IgD-negative memory B cell (primary cell): ENCODE measurements at regions not wholly inside any gene's neighbourhood (a gene's known extent, or its start where the extent isn't known, plus 50 kb on each side); places are given as distances from the start of the nearest gene placed in this dataset.
A peak's percentile ranks its signal among the peaks of the same experiment; 100 is the strongest.
"Not testable (repeated sequence)": the region's sequence is repeated elsewhere in the genome, so short reads cannot be mapped to it uniquely, and the experiment has no call there.

Experiments
- H3K27ac Mint-ChIP-seq, 3 donors: one replicate each; pipeline ENCODE4 v1.8.0; 2020 to 2022; ENCODE audit warnings: mild to moderate bottlenecking in 3 of 3, mixed read lengths in 3 of 3, moderate library complexity in 1 of 3
- H3K27me3 Mint-ChIP-seq: one replicate; pipeline ENCODE4 v1.8.0; 2021; ENCODE audit warnings: mixed read lengths
- H3K36me3 Mint-ChIP-seq: one replicate; pipeline ENCODE4 v1.8.0; 2020; ENCODE audit warnings: mild to moderate bottlenecking, mixed read lengths
- H3K4me1 Mint-ChIP-seq, 3 donors: one replicate each; pipeline ENCODE4 v1.8.0; 2020 to 2022; ENCODE audit warnings: mixed read lengths in 3 of 3, mild to moderate bottlenecking in 1 of 3
- H3K4me3 Mint-ChIP-seq, 4 donors: one replicate each; pipeline ENCODE4 v1.8.0; 2020 to 2022; ENCODE audit warnings: mild to moderate bottlenecking in 4 of 4, mixed read lengths in 4 of 4, moderate library complexity in 3 of 4
- H3K9me3 Mint-ChIP-seq, 3 donors: one replicate each; pipeline ENCODE4 v1.8.0; 2020 to 2021; ENCODE audit warnings: mixed read lengths in 3 of 3, mild to moderate bottlenecking in 1 of 3

GRCh38 chr16:88245241-88246081 is 137.3 kb upstream of the ZNF469 start:
- H3K4me1 Mint-ChIP-seq, H3K27ac Mint-ChIP-seq, H3K36me3 Mint-ChIP-seq, H3K4me3 Mint-ChIP-seq, H3K27me3 Mint-ChIP-seq, H3K9me3 Mint-ChIP-seq: not testable (repeated sequence)

DNA sequence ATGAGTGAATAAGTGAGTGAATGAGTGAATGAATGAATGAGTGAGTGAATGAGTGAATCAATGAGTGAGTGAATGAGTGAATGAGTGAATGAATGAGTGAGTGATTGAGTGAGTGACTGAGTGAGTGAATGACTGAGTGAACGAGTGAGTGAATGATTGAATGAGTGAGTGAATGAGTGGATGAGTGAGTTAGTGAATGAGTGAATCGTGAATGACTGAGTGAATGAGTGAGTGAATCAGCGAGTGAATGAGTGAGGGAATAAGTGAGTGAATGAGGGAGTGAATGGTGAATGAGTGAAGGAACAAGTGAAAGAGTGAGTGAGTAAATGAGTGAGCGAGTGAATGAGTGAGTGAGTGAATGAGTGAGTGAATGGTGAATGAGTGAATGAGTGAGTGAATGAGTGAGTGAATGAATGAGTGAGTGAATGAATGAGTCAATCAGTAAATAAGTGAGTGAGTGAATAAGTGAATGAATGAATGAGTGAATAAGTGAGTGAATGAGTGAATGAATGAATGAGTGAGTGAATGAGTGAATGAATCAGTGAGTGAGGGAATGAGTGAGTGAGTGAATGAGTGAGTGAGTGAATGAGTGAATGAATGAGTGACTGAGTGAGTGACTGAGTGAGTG is 135.7 kb upstream of the ZNF469 start:
- not testable (repeated sequence) for H3K4me3 Mint-ChIP-seq, H3K27ac Mint-ChIP-seq, H3K27me3 Mint-ChIP-seq, H3K4me1 Mint-ChIP-seq, H3K9me3 Mint-ChIP-seq, H3K36me3 Mint-ChIP-seq

DNA sequence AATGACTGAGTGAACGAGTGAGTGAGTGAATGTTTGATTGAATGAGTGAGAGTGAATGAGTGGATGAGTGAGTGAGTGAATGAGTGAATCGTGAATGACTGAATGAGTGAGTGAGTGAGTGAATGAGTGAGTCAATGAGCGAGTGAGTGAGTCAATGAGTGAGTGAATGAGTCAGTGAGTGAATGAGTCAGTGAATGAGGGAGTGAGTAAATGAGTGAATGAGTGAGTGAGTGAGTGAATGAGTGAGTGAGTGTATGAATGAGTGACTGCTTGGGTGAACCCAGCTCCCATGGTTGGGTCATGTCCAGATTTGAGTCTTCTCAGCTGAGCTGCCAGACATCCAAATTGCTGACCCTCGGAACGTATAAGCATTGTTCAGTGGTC is 135.2 kb upstream of the ZNF469 start:
- H3K4me1 Mint-ChIP-seq, H3K27me3 Mint-ChIP-seq, H3K36me3 Mint-ChIP-seq, H3K27ac Mint-ChIP-seq, H3K9me3 Mint-ChIP-seq, H3K4me3 Mint-ChIP-seq: not testable (repeated sequence)

DNA sequence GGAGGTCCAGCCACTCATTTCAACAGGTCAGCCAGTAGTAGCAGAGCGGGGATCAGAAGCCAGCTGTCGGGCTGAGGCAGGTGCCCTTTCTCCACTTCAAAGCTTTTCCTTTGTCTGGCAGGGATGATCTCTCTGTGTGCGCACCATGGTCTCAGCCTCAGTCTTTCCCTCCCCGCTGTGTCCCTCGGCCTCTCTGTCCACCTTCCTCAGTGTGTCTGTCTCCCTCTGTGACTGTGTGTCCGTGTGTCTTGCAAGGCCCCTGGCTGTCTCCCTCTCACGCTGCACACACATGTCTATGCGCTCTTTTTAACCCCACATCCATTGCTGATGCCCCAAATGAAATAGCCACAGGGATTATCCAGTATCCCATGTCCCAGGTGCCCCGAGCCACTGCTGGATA is 134.0 kb upstream of the ZNF469 start:
- H3K27ac Mint-ChIP-seq, H3K4me1 Mint-ChIP-seq, H3K36me3 Mint-ChIP-seq, H3K27me3 Mint-ChIP-seq, H3K9me3 Mint-ChIP-seq, H3K4me3 Mint-ChIP-seq: not testable (repeated sequence)

- not testable (repeated sequence) for H3K4me3 Mint-ChIP-seq, H3K27ac Mint-ChIP-seq, H3K9me3 Mint-ChIP-seq, H3K27me3 Mint-ChIP-seq, H3K36me3 Mint-ChIP-seq, H3K4me1 Mint-ChIP-seq
Observed at GRCh38 chr16:88250381-88250780, 132.4 kb upstream of the ZNF469 start.

- Mint-ChIP-seq H3K9me3 (peaks cover 5 to 12% (median 8%) of the 10 kb centered on the region in 3 donors), H3K4me3 (peak overlapping the region in 1 of 4 donors; percentile 12)
- not testable (repeated sequence) for H3K36me3 Mint-ChIP-seq, H3K27me3 Mint-ChIP-seq, H3K4me1 Mint-ChIP-seq, H3K27ac Mint-ChIP-seq
Observed at GRCh38 chr16:88252057-88252794, 130.5 kb upstream of the ZNF469 start.

DNA sequence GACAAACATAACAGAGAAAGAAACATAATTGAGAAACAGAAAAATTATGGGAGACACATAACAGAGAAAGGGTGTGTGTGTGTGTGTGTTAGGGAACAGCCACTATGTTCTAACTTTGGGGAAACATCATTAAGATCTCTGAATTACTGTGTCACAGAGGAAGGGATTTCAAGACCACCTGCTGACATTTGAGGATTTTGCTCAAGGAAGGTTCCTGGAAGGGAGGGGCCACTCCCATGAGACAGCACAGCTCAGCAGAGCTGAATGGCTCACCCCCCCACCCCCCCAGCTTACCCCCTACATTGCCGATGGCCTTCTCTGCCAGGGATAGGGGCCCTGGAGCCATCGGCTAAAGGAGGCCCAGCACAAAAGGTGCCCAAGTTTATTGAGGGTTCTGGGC is 124.6 kb upstream of the ZNF469 start:
- not testable (repeated sequence) for H3K27ac Mint-ChIP-seq

GRCh38 chr16:88258764-88259525 is 123.8 kb upstream of the ZNF469 start:
- H3K4me1 Mint-ChIP-seq, H3K36me3 Mint-ChIP-seq, H3K4me3 Mint-ChIP-seq, H3K27ac Mint-ChIP-seq, H3K9me3 Mint-ChIP-seq: not testable (repeated sequence)
- H3K27me3 Mint-ChIP-seq = peaks cover 33% of the 10 kb centered on the region

More for the DNA sequence above, 124.6 kb upstream of the ZNF469 start:
- peaks cover 30% of the 10 kb centered on the region for H3K27me3 Mint-ChIP-seq
- H3K4me1 Mint-ChIP-seq, H3K9me3 Mint-ChIP-seq, H3K36me3 Mint-ChIP-seq: not testable (repeated sequence)
- peak overlapping the region in 1 of 4 donors; percentile 55 for H3K4me3 Mint-ChIP-seq

DNA sequence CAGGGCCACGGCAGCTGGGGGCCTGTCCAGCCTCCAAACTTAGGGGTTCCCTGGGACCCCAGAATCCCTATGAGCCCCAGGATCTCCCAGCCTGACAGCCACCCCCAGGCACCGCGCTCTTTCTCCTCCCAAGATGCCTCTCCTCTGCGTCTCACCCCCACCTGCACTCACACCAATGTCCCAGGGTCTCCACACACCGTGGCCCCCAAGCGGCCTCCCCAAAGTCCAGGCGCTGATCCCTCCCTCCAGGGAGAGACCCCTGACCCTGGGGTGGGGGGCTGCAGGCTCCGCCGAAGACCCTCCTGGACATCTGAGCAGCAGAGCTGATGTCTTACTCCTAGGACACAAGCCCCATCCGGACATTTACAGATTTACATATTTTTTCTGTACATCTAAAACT is 123.2 kb upstream of the ZNF469 start:
- H3K4me3 Mint-ChIP-seq, H3K27ac Mint-ChIP-seq, H3K4me1 Mint-ChIP-seq, H3K36me3 Mint-ChIP-seq, H3K9me3 Mint-ChIP-seq: not testable (repeated sequence)
- H3K27me3 Mint-ChIP-seq = peaks cover 33% of the 10 kb centered on the region

DNA sequence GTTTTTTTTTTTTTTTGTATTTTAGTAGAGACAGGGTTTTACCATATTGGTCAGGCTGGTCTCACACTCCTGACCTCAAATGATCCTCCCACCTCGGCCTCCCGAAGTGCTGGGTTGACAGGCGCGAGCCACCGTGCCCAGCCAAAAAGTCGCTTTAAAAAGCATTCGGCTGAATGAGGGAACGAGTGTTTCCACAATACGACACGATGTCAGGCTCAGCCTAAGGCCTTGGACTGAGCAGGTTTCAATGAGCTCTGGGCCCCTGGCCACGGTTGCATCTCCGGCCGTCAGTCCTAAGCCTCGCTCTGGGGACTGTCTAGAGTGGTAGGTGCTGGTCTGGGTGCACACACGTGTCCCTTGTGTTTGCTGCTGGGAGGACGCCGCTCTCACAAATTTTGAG is 122.6 kb upstream of the ZNF469 start:
- not testable (repeated sequence) for H3K27ac Mint-ChIP-seq, H3K36me3 Mint-ChIP-seq, H3K4me3 Mint-ChIP-seq, H3K4me1 Mint-ChIP-seq, H3K9me3 Mint-ChIP-seq
- peaks cover 38% of the 10 kb centered on the region for H3K27me3 Mint-ChIP-seq

DNA sequence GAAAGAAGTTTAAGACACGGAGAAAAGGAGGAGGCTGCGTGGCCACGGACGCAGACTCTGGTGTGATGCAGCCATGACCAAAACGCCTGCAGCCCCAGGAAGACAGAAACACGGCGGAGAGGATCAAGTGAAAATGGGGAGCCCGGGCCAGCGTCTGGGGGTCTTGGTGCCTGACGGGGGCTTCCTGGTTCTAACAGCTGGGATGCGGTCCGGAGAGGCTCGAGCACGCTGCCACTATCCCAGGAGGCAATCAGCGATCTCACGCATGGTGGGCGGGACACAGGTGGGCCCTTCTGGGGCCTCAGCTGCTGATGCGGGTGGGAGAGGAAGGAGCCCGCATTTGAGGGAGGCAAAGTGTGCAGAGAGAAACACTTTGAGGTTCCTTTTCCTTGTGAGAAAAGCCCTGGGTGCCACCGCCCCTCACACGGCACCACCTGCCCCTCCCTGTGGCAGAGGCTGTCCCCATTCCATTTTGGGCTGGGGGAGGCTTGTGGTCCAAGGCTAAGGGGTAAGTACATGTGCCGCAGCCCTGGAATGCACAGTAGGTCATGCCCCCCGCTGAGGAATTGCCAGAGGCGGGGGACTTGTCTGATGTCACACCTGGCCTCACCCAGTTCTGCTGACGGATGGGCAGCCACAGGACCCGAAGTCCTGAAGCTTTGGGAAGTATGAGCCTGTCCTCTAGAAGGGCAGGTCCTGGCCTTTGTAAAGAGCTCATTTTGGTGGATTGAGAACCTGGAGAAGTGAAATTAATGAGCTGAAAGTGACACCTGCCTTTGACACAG is 121.7 kb upstream of the ZNF469 start:
- H3K4me3 Mint-ChIP-seq = not testable (repeated sequence)
- H3K27me3 Mint-ChIP-seq = peaks cover 35% of the 10 kb centered on the region

GRCh38 chr16:88261814-88262605 is 120.7 kb upstream of the ZNF469 start:
- not testable (repeated sequence) for H3K4me1 Mint-ChIP-seq, H3K27ac Mint-ChIP-seq, H3K36me3 Mint-ChIP-seq, H3K9me3 Mint-ChIP-seq, H3K4me3 Mint-ChIP-seq
- peaks cover 45% of the 10 kb centered on the region for H3K27me3 Mint-ChIP-seq

More for the DNA sequence above, 121.7 kb upstream of the ZNF469 start:
- not testable (repeated sequence) for H3K9me3 Mint-ChIP-seq, H3K36me3 Mint-ChIP-seq, H3K4me1 Mint-ChIP-seq, H3K27ac Mint-ChIP-seq

DNA sequence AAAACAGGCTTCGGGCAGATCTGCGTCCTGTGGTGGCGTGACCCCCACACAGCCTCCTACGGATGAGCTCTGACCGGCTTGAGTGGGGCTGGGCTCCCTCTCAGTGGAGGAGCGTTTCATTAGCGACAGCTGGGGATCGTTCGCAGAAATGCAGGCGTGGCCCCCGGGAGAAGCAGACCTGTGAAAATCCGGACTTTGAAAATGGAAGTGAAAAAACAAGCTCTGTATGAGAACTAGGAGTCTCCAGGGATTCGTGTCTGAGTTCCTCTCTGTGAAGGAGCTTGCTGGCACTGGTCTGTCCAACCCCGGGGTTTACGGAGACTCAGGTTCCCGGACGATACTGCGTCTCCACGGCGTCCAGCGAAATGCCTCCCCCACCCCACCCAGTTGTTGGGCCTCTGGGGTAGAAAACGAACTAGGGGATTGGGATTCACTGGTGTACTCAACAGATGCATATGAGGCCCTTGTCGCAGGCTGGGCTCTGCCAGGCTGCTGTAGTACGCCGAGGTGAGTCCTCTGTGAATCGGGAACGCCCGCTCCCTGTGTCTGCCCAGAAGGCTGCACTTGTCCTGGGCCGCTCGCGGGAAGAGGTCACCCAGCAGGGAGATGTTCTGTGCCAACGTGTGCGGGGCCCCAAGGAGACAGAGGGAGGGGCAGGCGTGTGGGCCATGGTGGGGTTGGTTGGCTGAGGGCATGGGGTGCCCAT is 119.7 kb upstream of the ZNF469 start:
- not testable (repeated sequence) for H3K36me3 Mint-ChIP-seq, H3K27ac Mint-ChIP-seq, H3K4me1 Mint-ChIP-seq, H3K9me3 Mint-ChIP-seq
- Mint-ChIP-seq H3K4me3 (peak overlapping the region in 1 of 4 donors; percentile 12), H3K27me3 (peaks cover 43% of the 10 kb centered on the region)
